HPDE6-E6E7 (cell line): ENCODE measurements at regions not wholly inside any gene's neighbourhood (a gene's known extent, or its start where the extent isn't known, plus 50 kb on each side); places are given as distances from the start of the nearest gene placed in this dataset.
"Not testable (repeated sequence)": the region's sequence is repeated elsewhere in the genome, so short reads cannot be mapped to it uniquely, and the experiment has no call there.

Experiments used
- DNase-seq: peaks from one replicate; pipeline ENCODE4 v3.0.0; 2011; ENCODE audit warnings: missing footprints; ENCODE audit errors: extremely low spot score

GRCh38 chr4:138113819-138114400 is 128.2 kb downstream of the SLC7A11 start:
- DNase-seq: no peak

- not testable (repeated sequence) for DNase-seq
Measured at GRCh38 chr4:138112890-138113289, 129.3 kb downstream of the SLC7A11 start.

- no peak for DNase-seq
Measured at GRCh38 chr4:138112389-138112788, 129.8 kb downstream of the SLC7A11 start.

- no peak for DNase-seq
Measured at GRCh38 chr4:138111462-138112000, 130.6 kb downstream of the SLC7A11 start.

GRCh38 chr4:138110815-138111214 is 131.3 kb downstream of the SLC7A11 start:
- DNase-seq: no peak

GRCh38 chr4:138107023-138107422 is 135.1 kb downstream of the SLC7A11 start:
- DNase-seq: no peak

- no peak for DNase-seq
Measured at GRCh38 chr4:138105331-138105730, 136.8 kb downstream of the SLC7A11 start.

- no peak for DNase-seq
Measured at GRCh38 chr4:138104284-138104680, 137.9 kb downstream of the SLC7A11 start.

- DNase-seq: no peak
Measured at GRCh38 chr4:138103597-138104283, 138.4 kb downstream of the SLC7A11 start.

- DNase-seq: no peak
Measured at GRCh38 chr4:138099385-138099784, 142.8 kb downstream of the SLC7A11 start.

- no peak for DNase-seq
Measured at GRCh38 chr4:138097912-138098600, 144.1 kb downstream of the SLC7A11 start.

GRCh38 chr4:138096384-138097062 is 145.6 kb downstream of the SLC7A11 start:
- DNase-seq: no peak

GRCh38 chr4:138095378-138095777 is 146.8 kb downstream of the SLC7A11 start:
- DNase-seq: no peak

GRCh38 chr4:138092060-138092459 is 150.1 kb downstream of the SLC7A11 start:
- peak; percentile 10 for DNase-seq

- no peak for DNase-seq
Measured at GRCh38 chr4:138090918-138091676, 151.1 kb downstream of the SLC7A11 start.

- DNase-seq: peak; percentile 65
Measured at GRCh38 chr4:138090150-138090917, 151.8 kb downstream of the SLC7A11 start.

GRCh38 chr4:138088449-138089208 is 153.5 kb downstream of the SLC7A11 start:
- DNase-seq: no peak

GRCh38 chr4:138087066-138087719 is 155.0 kb downstream of the SLC7A11 start:
- DNase-seq: no peak

- DNase-seq: no peak
Measured at GRCh38 chr4:138086611-138087041, 155.5 kb downstream of the SLC7A11 start.
